ENCODE measurements at regions not wholly inside any gene's neighbourhood (a gene's known extent, or its start where the extent isn't known, plus 50 kb on each side); places are given as distances from the start of the nearest gene placed in this dataset.

- no peak for DNase-seq (ENCODE audit: low spot score)
- Mint-ChIP-seq H3K4me1 (peaks cover 20% of the 10 kb centered on the region), H3K4me3 (no peak overlapping the region), H3K27ac (peak overlapping the region; percentile 46), H3K36me3 (no peaks in the 10 kb centered on the region), H3K27me3 (ENCODE audit: low read depth) (no peaks in the 10 kb centered on the region), H3K9me3 (peaks cover 17% of the 10 kb centered on the region)
- peak; percentile 67 for ATAC-seq
- CTCF ChIA-PET, result no interaction called here
- TF ChIP-seq ZNF121 (CRISPR knock-in tag; IDR thresholded peaks at IDR 0.05) (no peak), ZNF396 (CRISPR knock-in tag; IDR thresholded peaks at IDR 0.05; ENCODE audit: borderline replicate concordance) (no peak), ERG (CRISPR knock-in tag; IDR thresholded peaks at IDR 0.05) (no peak), PREB (CRISPR knock-in tag; IDR thresholded peaks at IDR 0.05; ENCODE audit: borderline replicate concordance) (no peak), ATF6 (CRISPR knock-in tag; IDR thresholded peaks at IDR 0.05) (no peak), USF2 (CRISPR knock-in tag; IDR thresholded peaks at IDR 0.05) (no peak), GTF2I (CRISPR knock-in tag; conservative IDR thresholded peaks at IDR 0.05) (no peak), FOXP1 (CRISPR knock-in tag; IDR thresholded peaks at IDR 0.05; ENCODE audit: borderline replicate concordance) (no peak), ELF4 (CRISPR knock-in tag; IDR thresholded peaks at IDR 0.05; ENCODE audit: low read depth) (no peak), ZNF263 (CRISPR knock-in tag; IDR thresholded peaks at IDR 0.05; ENCODE audit: low read depth) (no peak), ZNF138 (CRISPR knock-in tag; conservative IDR thresholded peaks at IDR 0.05) (no peak), RELA (CRISPR knock-in tag; IDR thresholded peaks at IDR 0.05; ENCODE audit: borderline replicate concordance) (no peak), CTCF (IDR thresholded peaks at IDR 0.05) (no peak), RORB (CRISPR knock-in tag; IDR thresholded peaks at IDR 0.05) (no peak), TEAD4 (CRISPR knock-in tag; IDR thresholded peaks at IDR 0.05) (no peak)
- POLR2A ChIA-PET, result no interaction called here
These were observed 1094.3 kb downstream of the VRK1 start for GRCh38 chr14:97891515-97891914.

GRCh38 chr14:97894552-97894951 lies 1097.4 kb downstream of the VRK1 start:
- peaks cover 3% of the 10 kb centered on the region; the same call in 1 of the 2 replicates for H3K9me3 Mint-ChIP-seq
- no peaks in the 10 kb centered on the region for H3K36me3 Mint-ChIP-seq
- H3K4me3 Mint-ChIP-seq, result no peak overlapping the region
- ChIA-PET POLR2A (no interaction called here), CTCF (no interaction called here)
- no peak for DNase-seq (ENCODE audit: low spot score)
- ATAC-seq, result no peak
- H3K27ac Mint-ChIP-seq, result no peak overlapping the region
- H3K4me1 Mint-ChIP-seq, result peaks cover 20% of the 10 kb centered on the region
- H3K27me3 Mint-ChIP-seq (ENCODE audit: low read depth), result no peaks in the 10 kb centered on the region
- TF ChIP-seq ZSCAN18 (CRISPR knock-in tag; IDR thresholded peaks at IDR 0.05) (no peak), EMX1 (CRISPR knock-in tag; IDR thresholded peaks at IDR 0.05) (no peak), TEAD1 (CRISPR knock-in tag; IDR thresholded peaks at IDR 0.05) (no peak), ZBTB43 (CRISPR knock-in tag; IDR thresholded peaks at IDR 0.05) (no peak), ZNF532 (CRISPR knock-in tag; IDR thresholded peaks at IDR 0.05; ENCODE audit: borderline replicate concordance) (no peak), JUN (CRISPR knock-in tag; IDR thresholded peaks at IDR 0.05) (no peak), CREB1 (CRISPR knock-in tag; IDR thresholded peaks at IDR 0.05) (no peak), NR2C2 (CRISPR knock-in tag; IDR thresholded peaks at IDR 0.05) (no peak)

All from WTC11 (cell line).